ENCODE measurements at regions not wholly inside any gene's neighbourhood (a gene's known extent, or its start where the extent isn't known, plus 50 kb on each side); places are given as distances from the start of the nearest gene placed in this dataset.

GRCh38 chr2:226030788-226031646 lies 631.5 kb downstream of the NYAP2 start:
- peak; percentile 61 for DNase-seq (ENCODE audit: low spot score)

GRCh38 chr2:226030369-226030768 lies 630.9 kb downstream of the NYAP2 start:
- no peak for DNase-seq (ENCODE audit: low spot score)

GRCh38 chr2:226023946-226024345 lies 624.4 kb downstream of the NYAP2 start:
- no peak for DNase-seq (ENCODE audit: low spot score)

GRCh38 chr2:226023383-226023782 lies 623.9 kb downstream of the NYAP2 start:
- DNase-seq (ENCODE audit: low spot score), result no peak

GRCh38 chr2:226020956-226021355 lies 621.4 kb downstream of the NYAP2 start:
- no peak for DNase-seq (ENCODE audit: low spot score)

GRCh38 chr2:226020176-226020575 lies 620.7 kb downstream of the NYAP2 start:
- DNase-seq (ENCODE audit: low spot score), result no peak

- no peak for DNase-seq (ENCODE audit: low spot score)
Measured at GRCh38 chr2:226018641-226019040, 619.1 kb downstream of the NYAP2 start.

GRCh38 chr2:226017537-226017936 lies 618.0 kb downstream of the NYAP2 start:
- DNase-seq (ENCODE audit: low spot score), result no peak

- DNase-seq (ENCODE audit: low spot score), result no peak
Measured at GRCh38 chr2:226017107-226017506, 617.6 kb downstream of the NYAP2 start.

- no peak for DNase-seq (ENCODE audit: low spot score)
Measured at GRCh38 chr2:226011716-226012450, 612.4 kb downstream of the NYAP2 start.

- DNase-seq (ENCODE audit: low spot score), result peak; percentile 93
Measured at GRCh38 chr2:226002438-226002837, 602.9 kb downstream of the NYAP2 start.

GRCh38 chr2:226001716-226002115 lies 602.2 kb downstream of the NYAP2 start:
- DNase-seq (ENCODE audit: low spot score), result no peak

GRCh38 chr2:225999692-226000091 lies 600.2 kb downstream of the NYAP2 start:
- DNase-seq (ENCODE audit: low spot score), result no peak

GRCh38 chr2:225998653-225999052 lies 599.1 kb downstream of the NYAP2 start:
- DNase-seq (ENCODE audit: low spot score), result peak; percentile 77

- DNase-seq (ENCODE audit: low spot score), result no peak
Measured at GRCh38 chr2:225998116-225998515, 598.6 kb downstream of the NYAP2 start.

GRCh38 chr2:225996462-225996828 lies 596.9 kb downstream of the NYAP2 start:
- no peak for DNase-seq (ENCODE audit: low spot score)

- DNase-seq (ENCODE audit: low spot score), result peak; percentile 68
Measured at GRCh38 chr2:225995796-225996461, 596.4 kb downstream of the NYAP2 start.

GRCh38 chr2:225994748-225995405 lies 595.4 kb downstream of the NYAP2 start:
- DNase-seq (ENCODE audit: low spot score), result peak; percentile 79

GRCh38 chr2:225993430-225993829 lies 593.9 kb downstream of the NYAP2 start:
- peak; percentile 63 for DNase-seq (ENCODE audit: low spot score)

- DNase-seq (ENCODE audit: low spot score), result no peak
Measured at GRCh38 chr2:225989809-225990208, 590.3 kb downstream of the NYAP2 start.

GRCh38 chr2:225980372-225980771 lies 580.9 kb downstream of the NYAP2 start:
- DNase-seq (ENCODE audit: low spot score), result no peak

GRCh38 chr2:225971433-225971832 lies 571.9 kb downstream of the NYAP2 start:
- no peak for DNase-seq (ENCODE audit: low spot score)

All from kidney tubule cell (primary cell).